A549 (cell line): ENCODE measurements at regions not wholly inside any gene's neighbourhood (a gene's known extent, or its start where the extent isn't known, plus 50 kb on each side); places are given as distances from the start of the nearest gene placed in this dataset.

Source experiments
- ATAC-seq, 2 experiments: fragments of 200-7000 bp in 1 of 2; fragments of >200 bp in 1 of 2; cut with Nextera tagmentation in 1 of 2; cut with Tn5 transposase in 1 of 2; 3 replicates each; pipeline versions ENCODE4 v1.8.0 to v1.9.1; 2018 to 2020; ENCODE audit warnings: mild to moderate bottlenecking in 1 of 2, moderate library complexity in 1 of 2
- CTCF ChIA-PET: fragments of 300-600 bp; sonication (Branson Sonifier 250); formaldehyde crosslinking; extraction: SDS; loops from one replicate; lab custom pipeline; 2021; ENCODE audit warnings: antibody characterized with exemption, inconsistent platforms; lab: Yijun Ruan, JAX
- POLR2A ChIA-PET: fragments of 350-600 bp; formaldehyde crosslinking; extraction: SDS; loops from one replicate; lab custom pipeline; 2021; ENCODE audit warnings: antibody characterized with exemption, inconsistent platforms; lab: Yijun Ruan, JAX
- DNase-seq, 2 experiments: peaks; one replicate each; pipeline versions ENCODE4 v3.0.0 to v3.0.0-alpha.2; 2011 to 2016; ENCODE audit warnings: low read depth in 1 of 2, low spot score in 1 of 2
- FAIRE-seq: peaks from 2 replicates; lab custom pipeline; 2011; peaks lifted over from hg19 to GRCh38; lab: Jason Lieb, UNC
- H3K27ac ChIP-seq, 2 experiments: fragments of >200 bp; sonication (Bioruptor Twin); formaldehyde crosslinking; 3 replicates each; pipeline ENCODE4 v1.5.1; 2016 to 2017
- H3K4me1 ChIP-seq: fragments of >200 bp; sonication (Bioruptor Twin); formaldehyde crosslinking; 3 replicates; pipeline ENCODE4 v1.6.1; 2016
- H3K4me2 ChIP-seq: fragments of >200 bp; sonication (Bioruptor Twin); formaldehyde crosslinking; 3 replicates; pipeline ENCODE4 v1.6.1; 2016
- H3K4me3 ChIP-seq: fragments of >200 bp; sonication (Bioruptor Twin); formaldehyde crosslinking; 3 replicates; pipeline ENCODE4 v1.5.1; 2016
- H3K9me3 ChIP-seq: fragments of >200 bp; sonication (Bioruptor Twin); formaldehyde crosslinking; 3 replicates; pipeline ENCODE4 v1.6.1; 2016
- ESRRA ChIP-seq: fragments of 150-350 bp; IDR thresholded peaks from 2 replicates; pipeline ENCODE4 v1.6.1; 2014; ENCODE audit warnings: mild to moderate bottlenecking, low read length, borderline replicate concordance
- FOSB ChIP-seq: fragments of 250-450 bp; sonication (Bioruptor Pico); IDR thresholded peaks from 2 replicates; pipeline ENCODE4 v1.5.0; 2020; ENCODE audit warnings: mild to moderate bottlenecking, moderate library complexity
- GATA3 ChIP-seq: IDR thresholded peaks from 2 replicates; pipeline ENCODE4 v1.6.1; 2012; ENCODE audit warnings: borderline replicate concordance
- HDAC2 ChIP-seq: fragments of 200-600 bp; sonication (generic); IDR thresholded peaks from 2 replicates; pipeline ENCODE4 v1.6.1; 2016
- JUN ChIP-seq, 2 experiments: fragments of >200 bp; sonication (Bioruptor Twin); formaldehyde crosslinking; IDR thresholded peaks; 2 replicates in 1 of 2; 3 replicates in 1 of 2; pipeline ENCODE4 v1.6.1; 2016 to 2017
- JUNB ChIP-seq: fragments of >200 bp; sonication (Bioruptor Twin); formaldehyde crosslinking; IDR thresholded peaks from 2 replicates; pipeline ENCODE4 v1.6.1; 2016
- KDM1A ChIP-seq: fragments of 200-600 bp; sonication (generic); IDR thresholded peaks from 2 replicates; pipeline ENCODE4 v1.6.1; 2016; ENCODE audit warnings: low read depth, mild to moderate bottlenecking
- KDM5A ChIP-seq: fragments of 200-600 bp; sonication (generic); IDR thresholded peaks from 2 replicates; pipeline ENCODE4 v1.6.1; 2016; ENCODE audit warnings: antibody characterized with exemption, mild to moderate bottlenecking
- MYC ChIP-seq: IDR thresholded peaks from 2 replicates; pipeline ENCODE4 v1.6.1; 2012; ENCODE audit warnings: mild to moderate bottlenecking, inconsistent platforms, low read length, improper control_type of control experiment, borderline replicate concordance
- NPAS2 ChIP-seq: fragments of 250-450 bp; sonication (Bioruptor Pico); IDR thresholded peaks from 2 replicates; pipeline ENCODE4 v1.8.0; 2022; ENCODE audit warnings: mild to moderate bottlenecking, moderate library complexity, borderline replicate concordance
- PHF8 ChIP-seq: fragments of 200-600 bp; sonication (generic); IDR thresholded peaks from 2 replicates; pipeline ENCODE4 v1.6.1; 2016; ENCODE audit warnings: low read depth, mild to moderate bottlenecking, antibody characterized with exemption, moderate library complexity, borderline replicate concordance
- POLR2A ChIP-seq: IDR thresholded peaks from 2 replicates; pipeline ENCODE4 v1.6.1; 2012; ENCODE audit warnings: mild to moderate bottlenecking, low read length
- RCOR1 ChIP-seq: fragments of 150-350 bp; IDR thresholded peaks from 2 replicates; pipeline ENCODE4 v1.6.1; 2014; ENCODE audit warnings: antibody characterized with exemption, low read length, low read depth
- RFX5 ChIP-seq: fragments of 450-650 bp; IDR thresholded peaks from 2 replicates; pipeline ENCODE4 v1.7.1; 2014; ENCODE audit warnings: antibody characterized with exemption, mild to moderate bottlenecking, moderate library complexity
- TP53 ChIP-seq: fragments of 250-450 bp; sonication (Bioruptor Pico); IDR thresholded peaks from 2 replicates; pipeline ENCODE4 v1.5.0; 2021; ENCODE audit warnings: mild to moderate bottlenecking, moderate library complexity
- ZC3H11A ChIP-seq: fragments of 450-650 bp; IDR thresholded peaks from 2 replicates; pipeline ENCODE4 v1.6.1; 2014; ENCODE audit warnings: antibody characterized with exemption, mild to moderate bottlenecking
- ZFP36 ChIP-seq: fragments of 450-650 bp; IDR thresholded peaks from 2 replicates; pipeline ENCODE4 v1.6.1; 2014; ENCODE audit warnings: borderline replicate concordance; ENCODE audit not compliant: partially characterized antibody
- WGBS: methylation state at CpG from one replicate; pipeline ENCODE4 v1.1.6; 2017; ENCODE audit errors: missing lambda C conversion rate; 5-methylcytosine and 5-hydroxymethylcytosine counted together
- TF ChIP-seq, protein P1 (sequence below): IDR thresholded peaks from 2 replicates; pipeline ENCODE4 v1.6.1; 2012
- TF ChIP-seq, protein P2 (sequence below): IDR thresholded peaks from 2 replicates; pipeline ENCODE4 v1.6.1; 2012; ENCODE audit warnings: low read depth, borderline replicate concordance
- TF ChIP-seq, protein P3 (sequence below): fragments of 450-650 bp; IDR thresholded peaks from 2 replicates; pipeline ENCODE4 v1.6.1; 2014; ENCODE audit warnings: antibody characterized with exemption
- TF ChIP-seq, protein P4 (sequence below): fragments of 200-600 bp; sonication (generic); IDR thresholded peaks from 2 replicates; pipeline ENCODE4 v1.6.1; 2016; ENCODE audit warnings: antibody characterized with exemption, mild to moderate bottlenecking, moderate library complexity
- TF ChIP-seq, protein P5 (sequence below): fragments of >200 bp; sonication (Bioruptor Twin); formaldehyde crosslinking; IDR thresholded peaks from 3 replicates; pipeline ENCODE4 v1.5.1; 2016
- TF ChIP-seq, protein P6 (sequence below): fragments of >200 bp; sonication (Bioruptor Twin); formaldehyde crosslinking; IDR thresholded peaks from 3 replicates; pipeline ENCODE4 v1.6.1; 2016

DNA sequence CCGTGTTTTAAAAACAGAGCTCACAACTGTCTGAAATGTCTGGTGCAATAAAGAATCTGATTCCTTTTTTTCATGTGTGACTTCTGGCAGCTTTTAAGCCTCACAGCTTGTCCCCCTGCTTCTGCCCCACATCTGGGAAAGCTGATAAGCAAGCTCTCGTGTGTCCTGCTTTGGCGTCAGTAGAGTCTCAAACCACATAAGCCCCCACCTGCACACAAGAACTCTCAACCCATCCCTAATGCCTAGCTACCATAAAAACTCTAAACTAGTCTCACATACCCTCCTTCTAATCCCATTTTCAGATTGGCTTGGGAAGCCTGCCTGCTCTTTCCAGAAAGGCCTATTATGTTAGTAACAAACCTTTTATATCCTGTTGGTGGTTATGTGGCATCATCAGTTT is 94.6 kb upstream of the DAB1 start:
- no peak for DNase-seq
- TF ChIP-seq POLR2A (no peak), ESRRA (no peak), RFX5 (no peak), TP53 (CRISPR knock-in tag) (no peak), KDM1A (no peak), KDM5A (no peak), MYC (no peak), PHF8 (no peak), RCOR1 (no peak), GATA3 (no peak), NPAS2 (CRISPR knock-in tag) (no peak), JUNB (no peak), ZC3H11A (no peak), FOSB (CRISPR knock-in tag) (no peak)
- TF ChIP-seq, protein P1, sequence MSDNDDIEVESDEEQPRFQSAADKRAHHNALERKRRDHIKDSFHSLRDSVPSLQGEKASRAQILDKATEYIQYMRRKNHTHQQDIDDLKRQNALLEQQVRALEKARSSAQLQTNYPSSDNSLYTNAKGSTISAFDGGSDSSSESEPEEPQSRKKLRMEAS, result no peak
- TF ChIP-seq, protein P2, sequence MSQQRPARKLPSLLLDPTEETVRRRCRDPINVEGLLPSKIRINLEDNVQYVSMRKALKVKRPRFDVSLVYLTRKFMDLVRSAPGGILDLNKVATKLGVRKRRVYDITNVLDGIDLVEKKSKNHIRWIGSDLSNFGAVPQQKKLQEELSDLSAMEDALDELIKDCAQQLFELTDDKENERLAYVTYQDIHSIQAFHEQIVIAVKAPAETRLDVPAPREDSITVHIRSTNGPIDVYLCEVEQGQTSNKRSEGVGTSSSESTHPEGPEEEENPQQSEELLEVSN, result no peak
- TF ChIP-seq, protein P3, sequence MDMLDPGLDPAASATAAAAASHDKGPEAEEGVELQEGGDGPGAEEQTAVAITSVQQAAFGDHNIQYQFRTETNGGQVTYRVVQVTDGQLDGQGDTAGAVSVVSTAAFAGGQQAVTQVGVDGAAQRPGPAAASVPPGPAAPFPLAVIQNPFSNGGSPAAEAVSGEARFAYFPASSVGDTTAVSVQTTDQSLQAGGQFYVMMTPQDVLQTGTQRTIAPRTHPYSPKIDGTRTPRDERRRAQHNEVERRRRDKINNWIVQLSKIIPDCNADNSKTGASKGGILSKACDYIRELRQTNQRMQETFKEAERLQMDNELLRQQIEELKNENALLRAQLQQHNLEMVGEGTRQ, result no peak
- TF ChIP-seq, protein P4, sequence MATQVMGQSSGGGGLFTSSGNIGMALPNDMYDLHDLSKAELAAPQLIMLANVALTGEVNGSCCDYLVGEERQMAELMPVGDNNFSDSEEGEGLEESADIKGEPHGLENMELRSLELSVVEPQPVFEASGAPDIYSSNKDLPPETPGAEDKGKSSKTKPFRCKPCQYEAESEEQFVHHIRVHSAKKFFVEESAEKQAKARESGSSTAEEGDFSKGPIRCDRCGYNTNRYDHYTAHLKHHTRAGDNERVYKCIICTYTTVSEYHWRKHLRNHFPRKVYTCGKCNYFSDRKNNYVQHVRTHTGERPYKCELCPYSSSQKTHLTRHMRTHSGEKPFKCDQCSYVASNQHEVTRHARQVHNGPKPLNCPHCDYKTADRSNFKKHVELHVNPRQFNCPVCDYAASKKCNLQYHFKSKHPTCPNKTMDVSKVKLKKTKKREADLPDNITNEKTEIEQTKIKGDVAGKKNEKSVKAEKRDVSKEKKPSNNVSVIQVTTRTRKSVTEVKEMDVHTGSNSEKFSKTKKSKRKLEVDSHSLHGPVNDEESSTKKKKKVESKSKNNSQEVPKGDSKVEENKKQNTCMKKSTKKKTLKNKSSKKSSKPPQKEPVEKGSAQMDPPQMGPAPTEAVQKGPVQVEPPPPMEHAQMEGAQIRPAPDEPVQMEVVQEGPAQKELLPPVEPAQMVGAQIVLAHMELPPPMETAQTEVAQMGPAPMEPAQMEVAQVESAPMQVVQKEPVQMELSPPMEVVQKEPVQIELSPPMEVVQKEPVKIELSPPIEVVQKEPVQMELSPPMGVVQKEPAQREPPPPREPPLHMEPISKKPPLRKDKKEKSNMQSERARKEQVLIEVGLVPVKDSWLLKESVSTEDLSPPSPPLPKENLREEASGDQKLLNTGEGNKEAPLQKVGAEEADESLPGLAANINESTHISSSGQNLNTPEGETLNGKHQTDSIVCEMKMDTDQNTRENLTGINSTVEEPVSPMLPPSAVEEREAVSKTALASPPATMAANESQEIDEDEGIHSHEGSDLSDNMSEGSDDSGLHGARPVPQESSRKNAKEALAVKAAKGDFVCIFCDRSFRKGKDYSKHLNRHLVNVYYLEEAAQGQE, result no peak
- TF ChIP-seq, protein P5, sequence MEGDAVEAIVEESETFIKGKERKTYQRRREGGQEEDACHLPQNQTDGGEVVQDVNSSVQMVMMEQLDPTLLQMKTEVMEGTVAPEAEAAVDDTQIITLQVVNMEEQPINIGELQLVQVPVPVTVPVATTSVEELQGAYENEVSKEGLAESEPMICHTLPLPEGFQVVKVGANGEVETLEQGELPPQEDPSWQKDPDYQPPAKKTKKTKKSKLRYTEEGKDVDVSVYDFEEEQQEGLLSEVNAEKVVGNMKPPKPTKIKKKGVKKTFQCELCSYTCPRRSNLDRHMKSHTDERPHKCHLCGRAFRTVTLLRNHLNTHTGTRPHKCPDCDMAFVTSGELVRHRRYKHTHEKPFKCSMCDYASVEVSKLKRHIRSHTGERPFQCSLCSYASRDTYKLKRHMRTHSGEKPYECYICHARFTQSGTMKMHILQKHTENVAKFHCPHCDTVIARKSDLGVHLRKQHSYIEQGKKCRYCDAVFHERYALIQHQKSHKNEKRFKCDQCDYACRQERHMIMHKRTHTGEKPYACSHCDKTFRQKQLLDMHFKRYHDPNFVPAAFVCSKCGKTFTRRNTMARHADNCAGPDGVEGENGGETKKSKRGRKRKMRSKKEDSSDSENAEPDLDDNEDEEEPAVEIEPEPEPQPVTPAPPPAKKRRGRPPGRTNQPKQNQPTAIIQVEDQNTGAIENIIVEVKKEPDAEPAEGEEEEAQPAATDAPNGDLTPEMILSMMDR, result no peak
- H3K27ac ChIP-seq, result no peak overlapping the region
- no peaks in the 10 kb centered on the region for H3K9me3 ChIP-seq
- H3K4me2 ChIP-seq, result no peak overlapping the region
- no peaks in the 10 kb centered on the region for H3K4me1 ChIP-seq
- ATAC-seq, result no peak
- ChIA-PET POLR2A (no interaction called here), CTCF (no interaction called here)
- no peak for FAIRE-seq
- H3K4me3 ChIP-seq, result no peak overlapping the region
- WGBS, result 17% methylated on average over 3 of the region's 3 CpGs

DNA sequence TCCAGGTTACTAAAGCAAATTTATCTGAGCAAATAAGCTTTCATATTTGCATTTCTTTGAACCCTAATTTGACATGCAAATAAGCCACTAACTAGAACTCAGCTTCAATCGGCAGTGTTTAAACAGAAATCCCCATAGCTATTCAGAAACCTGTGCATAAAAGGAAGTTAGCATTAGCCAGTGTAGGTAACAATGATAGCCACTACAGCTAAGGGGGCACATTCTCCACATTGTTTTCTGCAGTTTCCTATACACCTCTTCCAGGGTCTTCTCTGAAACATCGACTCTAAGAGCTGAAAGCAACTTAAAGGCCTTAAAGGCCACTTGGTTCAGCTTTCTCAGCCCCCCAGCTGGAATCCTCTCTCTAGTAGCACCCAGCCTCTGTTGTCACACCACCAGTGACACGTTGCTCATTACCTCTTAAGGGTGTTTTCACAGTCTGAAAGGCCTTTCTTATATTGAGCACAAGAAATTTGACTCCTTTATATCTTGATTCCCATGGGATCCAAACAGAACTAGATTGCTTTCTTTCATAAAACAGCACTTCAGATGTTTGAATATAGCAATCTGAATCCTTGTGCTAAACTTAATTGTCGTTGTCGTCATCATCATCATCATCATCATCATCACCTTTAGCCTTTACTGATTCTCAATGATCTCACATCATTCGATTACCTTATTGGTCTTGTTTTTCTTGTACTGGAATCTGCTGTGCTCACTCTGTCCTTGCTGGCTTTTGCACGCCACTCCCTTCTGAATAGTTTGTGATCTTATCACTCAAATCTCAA is 93.9 kb upstream of the DAB1 start:
- no peak overlapping the region for H3K27ac ChIP-seq
- POLR2A ChIA-PET, result no interaction called here
- no peaks in the 10 kb centered on the region for H3K9me3 ChIP-seq
- ATAC-seq (no peak), DNase-seq (no peak), FAIRE-seq (no peak)
- CTCF ChIA-PET, result no interaction called here
- 5% methylated on average over 7 of the region's 7 CpGs for WGBS
- H3K4me3 ChIP-seq, result no peak overlapping the region
- H3K4me1 ChIP-seq, result no peaks in the 10 kb centered on the region
- H3K4me2 ChIP-seq, result no peak overlapping the region
- TF ChIP-seq, protein P4, result no peak
- TF ChIP-seq ZFP36, result no peak
- TF ChIP-seq JUN (IDR thresholded peaks at IDR 0.05), result no peak
- no peak for TF ChIP-seq HDAC2
- TF ChIP-seq, protein P6, sequence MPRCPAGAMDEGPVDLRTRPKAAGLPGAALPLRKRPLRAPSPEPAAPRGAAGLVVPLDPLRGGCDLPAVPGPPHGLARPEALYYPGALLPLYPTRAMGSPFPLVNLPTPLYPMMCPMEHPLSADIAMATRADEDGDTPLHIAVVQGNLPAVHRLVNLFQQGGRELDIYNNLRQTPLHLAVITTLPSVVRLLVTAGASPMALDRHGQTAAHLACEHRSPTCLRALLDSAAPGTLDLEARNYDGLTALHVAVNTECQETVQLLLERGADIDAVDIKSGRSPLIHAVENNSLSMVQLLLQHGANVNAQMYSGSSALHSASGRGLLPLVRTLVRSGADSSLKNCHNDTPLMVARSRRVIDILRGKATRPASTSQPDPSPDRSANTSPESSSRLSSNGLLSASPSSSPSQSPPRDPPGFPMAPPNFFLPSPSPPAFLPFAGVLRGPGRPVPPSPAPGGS, result no peak
